ENCODE measurements at regions not wholly inside any gene's neighbourhood (a gene's known extent, or its start where the extent isn't known, plus 50 kb on each side); places are given as distances from the start of the nearest gene placed in this dataset.

DNA sequence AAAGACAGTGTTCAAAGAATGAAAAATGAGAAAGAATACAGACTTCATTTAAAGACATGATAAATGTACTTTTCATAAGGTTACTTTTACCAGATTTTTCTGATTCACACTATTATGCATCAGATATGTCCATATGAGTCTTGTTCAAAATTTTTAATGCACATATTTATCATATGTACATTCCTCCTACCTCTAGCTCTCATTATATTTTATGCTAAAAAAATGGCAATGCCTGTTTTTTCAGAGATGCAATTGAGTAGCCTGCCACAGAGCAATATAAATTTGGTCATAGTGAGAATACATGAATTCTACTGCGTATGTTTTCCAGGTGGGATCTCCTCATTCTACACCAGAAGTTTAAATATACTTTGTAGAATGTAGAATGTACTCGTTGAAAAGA, 807.0 kb upstream of the SLITRK6 start:
- TF ChIP-seq, protein P1, sequence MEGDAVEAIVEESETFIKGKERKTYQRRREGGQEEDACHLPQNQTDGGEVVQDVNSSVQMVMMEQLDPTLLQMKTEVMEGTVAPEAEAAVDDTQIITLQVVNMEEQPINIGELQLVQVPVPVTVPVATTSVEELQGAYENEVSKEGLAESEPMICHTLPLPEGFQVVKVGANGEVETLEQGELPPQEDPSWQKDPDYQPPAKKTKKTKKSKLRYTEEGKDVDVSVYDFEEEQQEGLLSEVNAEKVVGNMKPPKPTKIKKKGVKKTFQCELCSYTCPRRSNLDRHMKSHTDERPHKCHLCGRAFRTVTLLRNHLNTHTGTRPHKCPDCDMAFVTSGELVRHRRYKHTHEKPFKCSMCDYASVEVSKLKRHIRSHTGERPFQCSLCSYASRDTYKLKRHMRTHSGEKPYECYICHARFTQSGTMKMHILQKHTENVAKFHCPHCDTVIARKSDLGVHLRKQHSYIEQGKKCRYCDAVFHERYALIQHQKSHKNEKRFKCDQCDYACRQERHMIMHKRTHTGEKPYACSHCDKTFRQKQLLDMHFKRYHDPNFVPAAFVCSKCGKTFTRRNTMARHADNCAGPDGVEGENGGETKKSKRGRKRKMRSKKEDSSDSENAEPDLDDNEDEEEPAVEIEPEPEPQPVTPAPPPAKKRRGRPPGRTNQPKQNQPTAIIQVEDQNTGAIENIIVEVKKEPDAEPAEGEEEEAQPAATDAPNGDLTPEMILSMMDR (IDR thresholded peaks at IDR 0.05): no peak
- TF ChIP-seq POLR2A (IDR thresholded peaks at IDR 0.05): no peak

Measured in body of pancreas (tissue), 4 donors.